Caco-2 (cell line): ENCODE measurements at regions not wholly inside any gene's neighbourhood (a gene's known extent, or its start where the extent isn't known, plus 50 kb on each side); places are given as distances from the start of the nearest gene placed in this dataset.
"Not testable (repeated sequence)": the region's sequence is repeated elsewhere in the genome, so short reads cannot be mapped to it uniquely, and the experiment has no call there.

Source experiments
- BruUV-seq: library from RNA; stranded (reverse); fragments of 400-500 nt; replicated peaks from 2 replicates; lab custom pipeline; 2021; lab: Mats Ljungman, UMichigan
- CTCF ChIA-PET: fragments of 300-600 bp; sonication (Branson Sonifier 250); formaldehyde crosslinking; loops from one replicate; lab custom pipeline; 2022; ENCODE audit warnings: antibody characterized with exemption; lab: Charles Lee
- POLR2A ChIA-PET: fragments of 300-600 bp; sonication (Branson Sonifier 250); formaldehyde crosslinking; loops from one replicate; lab custom pipeline; 2022; ENCODE audit warnings: antibody characterized with exemption; lab: Charles Lee
- DNase-seq, 2 experiments: peaks; one replicate each; pipeline versions ENCODE4 v3.0.0 to v3.0.0-alpha.2; 2020 to 2022
- H3K27me3 ChIP-seq: replicated peaks from 2 replicates; pipeline ENCODE4 v1.6.0; 2011; ENCODE audit warnings: low read length; ENCODE audit not compliant: control insufficient read depth, insufficient read depth
- H3K36me3 ChIP-seq: 2 replicates; pipeline ENCODE4 v1.5.1; 2011; ENCODE audit warnings: low read length; ENCODE audit not compliant: control insufficient read depth, insufficient read depth
- H3K4me1 ChIP-seq: fragments of 250-450 bp; sonication (Bioruptor Pico); 2 replicates; pipeline ENCODE4 v1.5.1; 2020; ENCODE audit warnings: mild to moderate bottlenecking
- H3K4me3 ChIP-seq: 2 replicates; pipeline ENCODE4 v1.5.1; 2011; ENCODE audit warnings: low read depth, mild to moderate bottlenecking, control low read depth, low read length
- H3K9me3 ChIP-seq: fragments of 250-450 bp; sonication (Bioruptor Pico); 2 replicates; pipeline ENCODE4 v1.5.1; 2020; ENCODE audit warnings: mild to moderate bottlenecking, moderate library complexity
- H3K27ac Mint-ChIP-seq: one replicate; pipeline ENCODE4 v1.8.0; 2022; ENCODE audit warnings: mixed read lengths; ENCODE audit not compliant: unreplicated experiment
- H3K27me3 Mint-ChIP-seq: one replicate; pipeline ENCODE4 v1.8.0; 2022; ENCODE audit warnings: mixed read lengths; ENCODE audit not compliant: insufficient read depth, unreplicated experiment
- H3K36me3 Mint-ChIP-seq: one replicate; pipeline ENCODE4 v1.8.0; 2022; ENCODE audit warnings: mild to moderate bottlenecking, mixed read lengths; ENCODE audit not compliant: insufficient read depth, unreplicated experiment
- H3K4me1 Mint-ChIP-seq: one replicate; pipeline ENCODE4 v1.8.0; 2022; ENCODE audit warnings: low read depth, mixed read lengths; ENCODE audit not compliant: unreplicated experiment
- H3K4me3 Mint-ChIP-seq: one replicate; pipeline ENCODE4 v1.8.0; 2022; ENCODE audit warnings: mild to moderate bottlenecking, moderate library complexity, mixed read lengths; ENCODE audit not compliant: unreplicated experiment
- H3K9me3 Mint-ChIP-seq: one replicate; pipeline ENCODE4 v1.8.0; 2022; ENCODE audit warnings: mixed read lengths; ENCODE audit not compliant: unreplicated experiment
- CTCF ChIP-seq, 2 experiments: fragments of 200-600 bp in 1 of 2; IDR thresholded peaks; 1 replicate in 1 of 2; 2 replicates in 1 of 2; pipeline versions ENCODE4 v1.5.1 to v1.8.0; 2011 to 2022; ENCODE audit warnings: antibody characterized with exemption in 1 of 2, control low read depth in 1 of 2, inconsistent platforms in 1 of 2, low read depth in 1 of 2, low read length in 1 of 2, mild to moderate bottlenecking in 1 of 2, moderate library complexity in 1 of 2; ENCODE audit not compliant: insufficient read depth in 1 of 2, severe bottlenecking in 1 of 2, unreplicated experiment in 1 of 2
- intact Hi-C: fragments of 100-400 bp; cut with micrococcal nuclease; formaldehyde crosslinking; loops from one replicate; pipeline ENCODE4 v1.10.0; 2022; ENCODE audit not compliant: unreplicated experiment

DNA sequence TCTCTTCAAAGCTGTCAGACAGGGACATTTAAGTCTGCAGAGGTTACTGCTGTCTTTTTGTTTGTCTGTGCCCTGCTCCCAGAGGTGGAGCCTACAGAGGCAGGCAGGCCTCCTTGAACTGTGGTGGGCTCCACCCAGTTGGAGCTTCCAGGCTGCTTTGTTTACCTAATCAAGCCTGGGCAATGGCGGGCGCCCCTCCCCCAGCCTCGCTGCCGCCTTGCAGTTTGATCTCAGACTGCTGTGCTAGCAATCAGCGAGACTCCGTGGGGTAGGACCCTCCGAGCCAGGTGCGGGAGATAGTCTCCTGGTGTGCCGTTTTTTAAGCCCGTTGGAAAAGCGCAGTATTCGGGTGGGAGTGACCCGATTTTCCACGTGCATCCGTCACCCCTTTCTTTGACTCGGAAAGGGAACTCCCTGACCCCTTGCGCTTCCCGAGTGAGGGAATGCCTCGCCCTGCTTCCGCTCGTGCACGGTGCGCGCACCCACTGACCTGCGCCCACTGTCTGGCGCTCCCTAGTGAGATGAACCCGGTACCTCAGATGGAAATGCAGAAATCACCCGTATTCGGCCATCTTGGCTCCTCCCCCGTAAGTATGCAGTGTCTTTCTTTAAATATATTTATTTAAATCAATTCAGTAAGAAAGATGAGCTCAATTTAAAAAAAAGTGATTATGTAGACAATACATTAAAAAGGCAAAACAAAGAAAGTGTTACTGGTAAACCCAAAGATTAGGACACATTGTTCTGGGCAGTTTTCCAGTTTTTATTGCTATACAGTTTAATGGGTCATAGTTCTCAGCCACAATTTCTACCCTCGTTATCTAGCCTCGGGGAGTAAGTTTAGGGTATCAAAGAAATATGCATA is 91.2 kb upstream of the GRM7 start:
- H3K27me3 ChIP-seq, H3K9me3 ChIP-seq, H3K36me3 ChIP-seq, H3K36me3 Mint-ChIP-seq, H3K4me1 ChIP-seq, intact Hi-C loops, POLR2A ChIA-PET, H3K4me1 Mint-ChIP-seq, H3K27ac Mint-ChIP-seq, CTCF ChIA-PET, H3K9me3 Mint-ChIP-seq, H3K27me3 Mint-ChIP-seq, BruUV-seq: not testable (repeated sequence)
- peak overlapping the region; percentile 76 for H3K4me3 Mint-ChIP-seq
- TF ChIP-seq CTCF (IDR thresholded peaks at IDR 0.05; ENCODE audit: insufficient read depth in 1 of 2, low read depth in 1 of 2, low read length in 1 of 2, severe bottlenecking in 1 of 2, unreplicated experiment in 1 of 2): peak in 1 of 2 experiments; percentile 13
- DNase-seq: peak; percentile 64 to 68
- H3K4me3 ChIP-seq: peak overlapping the region; percentile 32

DNA sequence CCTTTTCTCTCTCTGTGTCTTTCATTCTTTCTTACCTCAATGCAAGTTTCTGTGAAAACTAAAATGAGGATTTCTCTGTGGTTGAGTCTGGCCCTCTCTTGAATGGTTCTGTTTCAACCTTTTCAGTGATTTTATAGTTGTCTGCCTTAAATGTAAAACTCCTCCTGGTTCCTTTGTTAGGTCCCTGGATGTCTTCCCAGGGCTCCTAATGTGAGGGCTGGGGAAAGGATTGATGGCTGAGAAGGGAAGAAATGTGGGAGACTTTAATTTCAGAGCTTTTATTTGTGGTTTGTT is 90.6 kb upstream of the GRM7 start:
- Mint-ChIP-seq H3K27me3 (peaks cover 2% of the 10 kb centered on the region), H3K27ac (no peak overlapping the region), H3K4me3 (peak overlapping the region; percentile 76), H3K36me3 (no peaks in the 10 kb centered on the region), H3K9me3 (peaks cover 9% of the 10 kb centered on the region), H3K4me1 (no peaks in the 10 kb centered on the region)
- no peak for DNase-seq
- Histone ChIP-seq H3K27me3 (no peaks in the 10 kb centered on the region), H3K4me1 (0 out of 2 replicates have a peak, but pooled peaks cover 3% of the 10 kb centered on the region), H3K36me3 (no peaks in the 10 kb centered on the region), H3K9me3 (no peaks in the 10 kb centered on the region), H3K4me3 (peak overlapping the region; percentile 32)
- BruUV-seq: no TSS peak
- no peak for TF ChIP-seq CTCF (IDR thresholded peaks at IDR 0.05; ENCODE audit: insufficient read depth in 1 of 2, low read depth in 1 of 2, low read length in 1 of 2, severe bottlenecking in 1 of 2, unreplicated experiment in 1 of 2)
- intact Hi-C loops: no loop called here
- CTCF ChIA-PET: no interaction called here
- POLR2A ChIA-PET: no interaction called here

DNA sequence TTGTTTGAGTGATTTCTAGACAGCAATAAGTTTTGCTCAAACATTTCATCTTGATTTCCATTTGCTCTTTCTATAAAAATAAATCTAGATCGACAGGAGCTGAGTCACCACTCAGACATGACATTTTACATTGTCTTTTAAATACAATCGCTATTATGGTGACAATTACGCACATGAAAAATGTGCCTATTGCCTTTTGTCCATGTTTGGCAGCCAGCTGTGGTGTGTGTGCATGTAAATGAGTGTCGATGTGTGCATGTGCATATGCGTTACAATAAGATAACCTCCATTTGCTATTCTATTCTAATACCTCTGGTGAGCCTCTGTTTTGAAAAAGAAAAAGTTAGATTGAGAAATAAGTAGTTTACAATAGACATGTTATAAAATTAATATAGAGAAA is 89.7 kb upstream of the GRM7 start:
- no peak for TF ChIP-seq CTCF (IDR thresholded peaks at IDR 0.05; ENCODE audit: insufficient read depth in 1 of 2, low read depth in 1 of 2, low read length in 1 of 2, severe bottlenecking in 1 of 2, unreplicated experiment in 1 of 2)
- no peaks in the 10 kb centered on the region for H3K9me3 ChIP-seq
- Mint-ChIP-seq H3K4me3 (no peak overlapping the region), H3K9me3 (peaks cover 9% of the 10 kb centered on the region), H3K27ac (no peak overlapping the region), H3K4me1 (no peaks in the 10 kb centered on the region), H3K36me3 (no peaks in the 10 kb centered on the region), H3K27me3 (peaks cover 2% of the 10 kb centered on the region)
- BruUV-seq: no TSS peak
- H3K4me3 ChIP-seq: no peak overlapping the region
- ChIA-PET POLR2A (no interaction called here), CTCF (no interaction called here)
- no peak for DNase-seq
- H3K4me1 ChIP-seq: 0 out of 2 replicates have a peak, but pooled peaks cover 3% of the 10 kb centered on the region
- intact Hi-C loops: no loop called here
- H3K27me3 ChIP-seq: no peaks in the 10 kb centered on the region
- H3K36me3 ChIP-seq: no peaks in the 10 kb centered on the region
